GM21529 (cell line): ENCODE measurements at regions not wholly inside any gene's neighbourhood (a gene's known extent, or its start where the extent isn't known, plus 50 kb on each side); places are given as distances from the start of the nearest gene placed in this dataset.

Experiments
- ATAC-seq: cut with Tn5 transposase; IDR thresholded peaks from one replicate; pipeline ENCODE4 v1.9.1; 2021; ENCODE audit not compliant: unreplicated experiment

DNA sequence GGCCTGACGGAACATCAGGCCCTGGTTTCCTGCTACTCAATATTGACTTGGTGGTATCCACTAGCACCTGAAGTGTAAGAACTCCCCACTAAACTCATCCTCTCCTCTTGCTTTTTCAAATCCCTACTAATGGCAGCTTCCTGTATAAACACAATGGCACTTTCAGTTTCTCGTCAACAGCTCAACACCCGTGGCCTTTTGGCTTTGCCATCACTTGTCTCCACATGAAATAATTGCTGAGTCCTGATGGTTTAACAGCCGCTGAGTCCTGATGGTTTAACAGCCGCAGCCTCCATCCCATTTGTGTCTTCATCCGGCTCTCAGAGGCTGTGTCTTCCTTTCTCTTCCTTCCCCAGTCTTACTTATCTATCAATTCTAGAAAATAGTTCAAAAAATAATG, 261.4 kb upstream of the PITRM1 start:
- no peak for ATAC-seq

DNA sequence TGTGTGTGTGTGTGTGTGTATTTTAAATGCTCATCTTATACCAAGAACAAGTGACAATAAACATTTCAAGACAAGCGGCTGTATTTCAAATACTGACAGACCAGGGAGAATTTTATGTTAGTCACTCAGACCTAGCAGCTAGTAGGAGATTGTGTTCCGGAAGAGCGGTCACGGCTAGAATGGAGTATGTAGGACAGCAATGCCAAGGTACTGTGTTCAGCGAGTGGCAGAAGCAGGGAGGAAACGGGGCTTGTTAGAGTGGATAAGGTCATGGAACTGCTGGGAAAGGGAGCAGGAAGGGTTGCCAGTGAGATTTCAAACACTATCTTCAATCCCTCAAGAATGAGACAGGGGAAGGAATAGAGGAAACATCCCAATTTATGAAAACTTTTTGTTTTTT, 260.5 kb upstream of the PITRM1 start:
- ATAC-seq: no peak

DNA sequence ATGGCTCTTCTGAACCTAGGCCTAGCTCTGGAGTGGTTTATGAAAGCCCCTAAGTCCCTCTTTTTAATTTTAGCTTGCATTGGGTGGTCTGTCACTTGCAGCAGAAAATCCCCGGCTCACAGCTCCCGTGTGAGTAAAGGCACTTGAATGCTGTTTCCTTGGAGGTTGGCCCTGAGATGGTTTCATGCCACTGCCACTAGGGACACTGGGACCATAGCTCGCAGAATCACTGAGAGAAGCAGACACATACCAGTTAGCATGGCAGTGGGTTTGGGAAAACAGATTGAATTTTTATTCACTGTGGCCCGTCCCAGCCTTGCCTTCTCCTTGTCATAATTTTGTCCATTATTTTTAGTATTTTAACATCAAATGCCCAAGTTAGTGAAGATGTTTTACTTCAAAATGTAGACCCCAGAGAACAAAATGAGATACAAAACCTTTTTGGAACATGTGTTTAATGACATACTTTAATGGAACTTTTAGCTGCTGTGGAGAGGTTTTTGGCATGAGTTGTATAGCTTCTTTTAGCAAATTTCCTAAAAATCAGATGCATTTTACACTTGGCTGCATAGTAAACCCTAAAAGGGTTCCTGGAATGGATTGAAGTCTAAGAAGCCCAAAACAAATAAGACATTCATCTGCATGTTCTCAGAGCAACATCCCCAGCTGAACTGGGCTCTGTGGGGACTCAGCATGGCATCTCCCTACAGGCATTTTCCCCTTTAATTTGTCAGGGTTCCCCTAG, 259.7 kb upstream of the PITRM1 start:
- ATAC-seq: no peak

DNA sequence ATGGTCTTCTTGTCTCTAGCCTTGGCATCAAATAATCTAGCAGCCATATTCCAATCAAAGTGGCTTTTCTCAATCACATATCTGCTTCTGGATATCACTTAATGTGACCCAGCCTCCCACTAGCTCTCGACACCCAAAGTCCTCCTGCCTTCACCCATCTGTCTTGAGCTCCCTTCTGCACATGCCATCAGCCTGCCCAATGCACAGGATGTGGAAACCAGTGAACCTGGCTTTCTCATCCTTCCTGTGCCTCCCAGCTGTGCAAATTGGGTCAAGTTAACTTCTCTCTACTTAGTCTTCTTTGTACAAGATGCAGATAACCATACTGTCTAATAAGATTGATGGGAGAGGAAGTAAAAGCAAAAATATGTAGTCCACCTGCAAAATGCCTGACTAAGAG, 257.9 kb upstream of the PITRM1 start:
- no peak for ATAC-seq

DNA sequence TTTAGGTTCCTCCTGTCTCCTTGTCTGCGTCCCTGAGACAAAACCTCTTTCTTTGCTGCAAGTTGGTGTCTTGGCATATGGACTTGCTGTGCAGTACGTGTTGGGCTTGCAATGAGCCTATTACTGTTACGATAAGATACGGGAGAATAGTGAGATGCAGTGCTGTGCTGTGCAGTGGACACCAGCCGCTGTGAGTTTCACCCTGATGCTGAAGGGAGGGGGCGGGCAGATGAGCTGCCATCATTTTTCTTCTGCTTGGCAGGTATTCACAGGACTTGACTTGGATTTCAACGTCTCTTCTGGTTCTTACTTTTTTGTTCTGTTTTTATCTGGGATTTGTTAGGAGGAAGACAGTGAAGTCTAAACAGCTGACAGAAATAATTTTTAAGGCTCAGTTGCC, 257.1 kb upstream of the PITRM1 start:
- ATAC-seq: no peak

DNA sequence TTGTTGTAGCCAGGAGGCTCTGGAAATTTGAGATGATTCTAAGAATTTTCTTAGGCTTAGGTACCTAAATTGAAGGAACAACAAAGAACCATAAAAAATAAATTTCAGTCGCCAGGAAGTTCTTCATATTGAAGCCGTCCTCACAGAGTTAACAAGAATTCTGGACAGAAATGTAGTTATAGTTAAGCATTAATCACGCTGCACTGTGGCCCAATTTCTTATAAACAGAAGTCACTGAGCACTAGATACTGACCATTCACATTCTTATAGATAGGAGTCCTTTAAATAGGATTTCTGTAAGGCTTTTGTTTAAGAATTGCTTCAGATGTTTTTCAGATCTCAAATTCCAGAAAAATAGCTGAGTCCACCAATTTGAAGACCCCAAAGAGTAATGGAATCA, 256.2 kb upstream of the PITRM1 start:
- no peak for ATAC-seq

DNA sequence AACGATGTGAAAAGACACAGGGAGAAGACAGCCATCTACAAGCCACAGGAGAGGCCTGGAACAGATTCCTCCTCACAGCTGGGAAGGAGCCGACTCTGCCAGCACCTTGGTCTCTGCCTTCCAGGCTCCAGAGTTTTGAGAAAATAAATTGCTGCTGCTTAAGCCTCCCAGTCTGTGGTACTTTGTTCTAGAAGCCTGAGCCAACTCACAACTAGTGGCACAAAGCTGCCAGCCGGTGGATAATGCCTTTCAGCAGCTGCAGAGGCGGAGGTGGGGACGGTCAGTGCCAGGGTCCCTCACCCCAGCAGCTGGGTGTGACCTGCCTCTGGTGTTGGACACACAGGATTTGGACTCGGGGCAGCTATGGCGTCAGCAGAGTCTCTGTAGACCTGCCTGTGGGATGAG, 255.4 kb upstream of the PITRM1 start:
- ATAC-seq: no peak

DNA sequence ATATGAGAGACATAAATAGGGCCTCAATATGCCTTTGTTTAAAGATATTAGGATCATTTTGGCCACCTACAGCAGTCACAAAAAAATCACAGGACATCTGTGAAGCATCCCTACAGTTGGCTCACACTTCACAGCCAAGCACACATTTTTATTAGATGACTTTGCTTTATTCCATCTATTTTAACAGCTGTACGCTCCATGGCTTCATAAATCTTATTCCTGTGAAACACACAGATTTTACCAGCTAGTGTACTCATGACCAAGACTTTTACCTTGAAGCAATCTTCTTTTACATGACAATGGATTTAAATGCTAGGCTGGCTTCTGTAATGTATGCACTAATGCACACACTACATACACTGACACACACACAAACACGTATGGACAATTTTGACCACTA, 254.8 kb upstream of the PITRM1 start:
- ATAC-seq: no peak

DNA sequence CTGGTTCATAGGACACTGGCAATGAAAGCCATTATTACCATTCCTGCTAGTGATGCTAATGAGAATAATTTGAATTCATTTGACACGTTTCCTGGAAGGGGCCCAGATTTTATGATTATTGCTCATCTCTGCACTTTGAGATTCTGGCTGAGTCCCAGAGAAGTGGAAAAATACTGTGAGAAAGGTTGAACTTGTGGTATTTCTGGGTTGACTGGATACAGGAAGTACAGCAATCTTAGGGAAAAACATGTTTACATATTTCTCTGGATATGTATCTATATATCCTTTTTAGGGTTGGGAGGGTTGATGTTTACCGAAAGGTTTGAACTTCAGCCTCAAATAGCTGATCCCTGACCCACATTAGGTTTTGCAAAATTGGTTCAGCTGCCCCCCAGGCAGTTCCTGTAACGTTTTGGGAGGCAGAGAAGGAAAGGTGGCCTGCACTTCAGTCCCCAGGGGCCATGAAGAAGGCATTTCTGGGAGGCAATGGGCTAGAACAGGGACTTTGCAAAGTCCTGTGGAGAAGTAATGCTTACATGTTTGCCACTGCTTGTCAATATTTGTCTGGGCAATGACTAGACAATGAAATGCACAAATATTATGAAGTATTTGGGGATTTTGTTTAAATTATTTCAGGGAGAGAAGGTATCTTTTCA, 253.7 kb upstream of the PITRM1 start:
- no peak for ATAC-seq

DNA sequence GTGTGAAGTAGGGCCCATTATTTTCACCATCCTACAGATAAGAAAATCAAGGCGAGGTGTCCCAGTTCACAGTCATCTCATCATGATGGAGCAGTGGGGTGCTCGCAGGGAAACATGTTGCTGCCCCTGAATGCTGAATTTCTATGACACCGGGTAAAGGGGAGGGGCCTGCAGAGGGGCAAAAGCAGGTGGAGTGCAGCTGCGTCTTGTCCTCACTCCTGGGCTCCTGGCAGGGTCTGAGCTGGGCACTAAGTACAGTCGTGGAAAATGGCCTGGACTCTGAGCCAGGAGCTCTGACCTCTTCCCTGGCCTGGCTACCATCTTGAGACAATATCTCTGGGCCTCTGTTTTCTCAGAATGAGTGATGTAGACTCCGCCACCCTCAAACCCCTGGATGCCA, 253.1 kb upstream of the PITRM1 start:
- no peak for ATAC-seq

DNA sequence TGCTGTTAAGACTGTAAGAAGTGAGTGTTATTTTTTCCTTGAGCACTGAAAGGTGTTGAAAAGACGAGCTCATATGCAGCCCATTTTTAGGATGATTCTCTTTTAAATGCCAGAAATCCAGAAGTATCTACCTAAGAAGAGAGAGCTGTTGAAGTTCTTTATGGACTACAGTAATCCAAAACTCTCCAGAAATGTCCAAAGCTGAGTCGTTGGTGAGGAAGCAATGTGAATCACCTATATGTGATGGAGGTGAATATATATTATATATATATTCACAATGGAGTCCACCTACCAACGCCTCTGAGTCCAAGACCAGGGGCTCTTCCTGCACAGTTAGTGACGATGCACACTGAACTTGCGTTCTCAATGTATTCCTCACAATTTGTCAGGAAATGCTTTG, 252.7 kb upstream of the PITRM1 start:
- ATAC-seq: no peak

DNA sequence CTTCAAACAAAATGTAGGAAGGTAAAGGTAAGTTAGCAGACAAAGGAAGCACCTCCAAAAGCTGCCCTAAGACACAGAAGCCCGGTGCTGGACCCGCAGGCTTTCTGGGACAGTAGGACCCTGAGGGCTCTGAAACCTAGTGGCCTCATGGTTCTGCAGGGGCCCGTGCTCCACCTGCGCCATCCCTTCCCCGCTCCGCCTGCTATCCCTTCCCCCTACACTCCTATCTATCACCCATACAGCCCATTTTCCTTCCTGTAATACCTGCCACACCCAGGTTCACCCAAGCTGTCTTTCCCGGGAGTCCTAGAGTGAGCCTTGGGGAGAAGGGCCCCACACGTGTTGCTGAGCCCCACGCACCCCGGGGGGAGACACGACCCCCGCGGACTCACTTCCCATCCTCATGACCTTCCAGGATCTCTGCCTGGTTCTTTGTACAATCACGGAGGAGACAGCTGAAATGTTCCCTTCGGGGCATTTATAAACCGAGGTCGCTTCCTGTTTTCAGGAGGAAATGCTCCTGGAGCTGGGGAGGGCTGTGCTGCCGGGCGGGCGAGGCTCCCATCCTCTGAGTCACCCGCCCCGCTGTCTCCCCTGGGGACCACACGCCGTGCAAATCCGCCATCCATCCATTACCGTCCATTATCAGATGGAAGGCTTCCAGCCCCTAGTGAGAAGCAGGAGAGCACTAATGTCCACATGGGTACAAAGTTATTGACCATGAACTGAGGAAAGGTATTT, 251.7 kb upstream of the PITRM1 start:
- ATAC-seq: no peak

DNA sequence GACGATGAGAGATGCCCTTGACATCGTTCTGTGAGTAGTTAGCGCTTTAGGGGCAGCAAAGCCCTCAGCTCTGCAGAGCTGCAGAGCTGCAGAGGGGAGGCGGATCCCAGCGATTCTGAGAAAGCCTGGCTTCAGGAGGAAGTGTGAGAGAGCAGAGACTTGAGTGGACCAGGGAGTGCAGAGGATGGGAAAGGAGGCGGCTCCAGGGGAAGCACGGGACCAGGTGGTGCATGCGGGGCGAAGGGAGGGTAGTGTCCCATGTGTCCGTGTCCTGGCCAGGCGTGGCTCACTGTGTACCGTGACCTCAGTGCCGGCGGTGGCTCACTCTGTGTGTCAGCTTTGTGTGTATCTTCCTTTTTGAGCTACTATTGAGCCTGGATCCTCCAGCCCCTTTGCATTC, 250.8 kb upstream of the PITRM1 start:
- ATAC-seq: no peak

DNA sequence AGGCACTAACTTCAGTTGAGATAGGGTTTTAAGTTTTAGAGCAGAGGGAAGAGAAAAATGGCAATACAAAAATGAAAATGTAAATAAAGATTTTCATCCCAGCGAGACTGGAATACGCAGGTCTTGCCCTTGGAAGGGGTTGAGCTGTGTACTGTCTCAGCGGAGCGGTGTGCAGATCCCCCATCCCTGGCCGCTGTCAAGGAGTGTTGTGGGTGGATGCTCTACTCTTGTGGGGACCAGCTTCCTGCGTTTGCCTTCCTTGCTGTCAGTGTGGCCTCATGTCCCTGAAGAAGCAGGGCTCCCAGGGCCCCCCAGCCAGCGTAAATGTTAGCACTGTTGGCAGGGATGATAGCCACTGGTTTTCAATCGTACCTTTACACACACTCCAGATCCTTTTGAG, 249.7 kb upstream of the PITRM1 start:
- no peak for ATAC-seq

DNA sequence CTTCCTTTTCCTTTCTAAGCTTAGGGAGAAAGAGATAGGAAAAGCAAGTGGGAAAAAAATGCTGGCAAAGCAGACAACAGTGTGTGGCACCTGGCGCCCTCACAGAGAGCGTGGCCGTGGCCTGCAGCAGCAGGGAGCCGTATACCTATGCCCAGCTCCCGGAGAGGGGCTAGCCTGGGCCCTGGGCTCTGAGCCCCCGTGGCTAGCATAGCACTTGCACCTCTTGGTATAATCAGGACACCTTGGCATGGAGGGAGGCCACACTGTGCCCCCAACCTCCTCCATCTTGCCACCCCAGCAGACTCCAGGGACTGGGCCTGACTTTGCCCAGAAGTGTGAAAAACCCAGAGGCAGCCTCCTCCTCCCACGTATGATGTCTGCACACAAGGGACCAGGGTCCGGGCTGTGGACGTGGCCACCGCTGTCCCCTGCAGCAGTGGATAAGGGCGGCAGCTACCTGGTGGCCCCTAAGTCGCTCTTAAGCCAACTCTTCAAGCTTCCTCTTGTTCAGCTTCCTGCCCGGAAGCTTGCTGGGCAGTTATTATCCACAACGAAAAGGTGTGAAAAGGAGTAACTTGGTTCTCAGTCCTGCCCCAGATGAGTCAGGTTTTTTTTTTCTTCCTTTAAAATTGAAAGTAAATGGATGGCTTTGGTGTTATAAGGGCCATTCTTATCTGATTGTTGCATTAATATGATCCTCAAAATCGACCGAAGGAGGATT, 249.1 kb upstream of the PITRM1 start:
- no peak for ATAC-seq

DNA sequence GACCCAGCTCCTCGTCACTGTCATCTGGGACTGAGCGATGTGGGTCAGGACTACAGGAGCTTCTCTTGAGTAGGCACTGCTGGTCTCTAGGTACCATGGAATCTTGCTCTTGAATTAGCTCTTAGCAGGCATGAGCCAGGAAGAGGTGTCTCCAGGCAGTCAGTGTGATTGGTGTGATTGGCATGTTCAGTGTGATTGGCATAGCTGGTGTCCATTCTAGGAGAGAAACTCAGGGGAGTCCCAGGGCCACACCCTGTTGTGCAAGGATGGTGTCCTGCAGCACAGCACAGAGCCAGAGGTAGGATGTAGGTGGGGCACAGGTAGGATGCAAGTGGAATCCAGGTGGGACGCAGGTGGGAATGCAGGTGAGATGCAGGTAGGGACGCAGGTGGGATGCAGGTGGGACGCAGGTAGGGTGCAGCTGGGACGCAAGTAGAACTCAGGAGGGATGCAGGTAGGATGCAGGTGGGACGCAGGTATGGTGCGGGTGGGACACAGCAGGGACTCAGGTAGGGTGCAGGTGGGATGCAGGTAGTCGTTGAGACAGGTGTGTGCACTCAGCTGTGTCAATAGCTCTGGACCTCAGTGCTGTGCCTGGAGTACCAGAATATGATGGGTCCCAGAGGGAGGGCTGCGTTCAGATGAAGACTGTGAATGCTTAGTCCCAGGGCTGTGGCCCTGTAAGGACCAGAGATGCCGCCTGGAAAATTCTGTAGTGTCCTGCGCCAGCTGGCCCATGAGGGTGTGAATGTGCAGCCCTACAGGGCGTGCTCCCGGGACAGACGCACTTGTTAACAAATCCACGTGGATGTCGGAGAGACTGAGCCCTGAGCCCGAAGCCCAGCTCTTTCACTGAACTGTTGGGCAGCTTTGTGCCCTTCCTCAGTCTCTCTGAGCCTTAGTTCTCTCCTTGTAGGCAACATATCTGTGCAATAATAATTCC, 248.2 kb upstream of the PITRM1 start:
- no peak for ATAC-seq

DNA sequence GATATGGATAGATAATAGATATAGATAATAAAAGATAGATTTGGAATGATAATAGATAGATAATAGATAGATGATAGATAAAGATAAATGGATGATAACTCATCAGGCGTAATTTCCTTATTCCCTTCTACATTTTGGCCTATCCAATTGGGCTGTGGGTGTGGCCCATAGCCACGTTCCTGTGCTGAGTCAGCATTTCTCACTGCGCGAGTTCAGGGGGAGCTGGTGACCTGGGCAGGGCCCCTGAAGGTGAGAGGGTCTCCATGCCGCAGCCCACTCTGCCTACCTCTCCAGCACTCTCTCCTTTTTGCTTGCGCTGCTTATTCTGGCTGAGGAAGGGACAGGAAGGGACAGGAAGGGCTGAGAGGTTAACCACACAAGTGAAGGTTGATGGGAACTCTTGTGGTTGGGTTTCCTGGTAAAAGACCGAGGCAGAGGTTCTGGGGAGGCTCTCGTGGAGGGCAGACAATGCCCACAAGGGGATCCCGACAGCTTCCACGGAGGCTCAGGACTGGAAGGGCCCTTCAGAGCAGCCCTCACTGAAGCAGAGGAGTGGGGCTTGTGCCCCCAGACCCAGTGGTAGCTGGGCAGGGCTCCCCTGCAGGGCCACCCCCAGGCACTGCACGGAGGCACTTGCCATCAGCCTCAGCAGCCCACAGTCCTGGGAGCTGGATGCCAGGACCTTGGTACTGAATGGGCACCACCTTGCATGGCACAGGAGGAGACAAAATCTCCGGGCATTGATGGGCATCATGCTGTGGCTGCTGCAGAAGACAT, 247.3 kb upstream of the PITRM1 start:
- no peak for ATAC-seq

DNA sequence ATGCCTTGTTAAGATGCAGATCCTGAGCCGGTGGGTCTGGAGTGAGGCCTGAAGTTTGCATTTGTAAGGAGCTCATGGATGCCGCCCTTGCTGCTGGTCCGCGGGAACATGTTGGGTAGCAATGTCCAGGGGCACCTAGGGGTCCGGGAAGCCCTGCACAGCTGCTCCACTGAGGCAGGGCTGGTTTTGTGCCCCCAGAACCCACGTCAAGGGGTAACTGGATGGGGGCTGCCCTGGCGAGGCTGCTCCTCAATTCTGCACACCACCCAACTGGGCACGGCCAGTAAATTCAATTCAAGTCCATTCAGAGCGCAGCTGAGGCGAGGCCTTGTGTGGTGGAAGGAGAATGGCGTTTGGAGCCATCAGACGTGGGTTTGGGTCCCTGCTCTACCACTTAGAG, 246.3 kb upstream of the PITRM1 start:
- no peak for ATAC-seq

DNA sequence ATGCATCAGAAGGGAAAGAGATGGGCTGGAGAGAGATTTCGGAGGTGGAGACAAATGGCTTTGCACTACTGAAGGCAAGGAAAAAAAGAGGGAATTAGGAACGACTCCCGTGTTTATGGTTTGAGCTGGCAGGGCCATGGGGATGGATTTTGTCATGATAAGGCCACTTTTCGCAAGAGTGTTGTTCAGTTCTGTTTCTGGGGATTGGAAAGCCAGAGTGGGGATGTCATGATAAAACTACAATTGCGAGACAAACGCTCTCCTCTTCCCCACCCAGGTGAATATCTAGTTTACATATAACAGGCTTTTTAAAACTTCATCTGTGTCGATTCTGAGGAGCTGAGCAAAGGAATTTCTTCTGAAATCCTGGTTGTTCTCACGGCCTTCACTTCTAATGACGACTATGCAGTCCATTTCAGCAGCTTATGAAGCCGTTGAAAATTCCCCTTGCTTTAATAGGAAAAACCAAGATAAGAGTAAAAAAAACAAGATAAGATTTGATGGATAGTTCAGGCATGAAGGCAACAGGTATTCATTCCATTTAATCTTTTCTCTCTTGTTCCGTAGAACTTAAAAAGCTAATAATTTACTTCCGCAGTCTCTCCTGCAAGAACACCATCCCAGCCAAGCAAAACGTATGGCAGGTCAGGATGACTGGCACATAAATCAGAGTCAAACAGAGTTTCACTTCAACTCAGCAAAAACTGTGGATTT, 245.6 kb upstream of the PITRM1 start:
- no peak for ATAC-seq
